ENCODE measurements at regions not wholly inside any gene's neighbourhood (a gene's known extent, or its start where the extent isn't known, plus 50 kb on each side); places are given as distances from the start of the nearest gene placed in this dataset.
"Not testable (repeated sequence)": the region's sequence is repeated elsewhere in the genome, so short reads cannot be mapped to it uniquely, and the experiment has no call there.

DNA sequence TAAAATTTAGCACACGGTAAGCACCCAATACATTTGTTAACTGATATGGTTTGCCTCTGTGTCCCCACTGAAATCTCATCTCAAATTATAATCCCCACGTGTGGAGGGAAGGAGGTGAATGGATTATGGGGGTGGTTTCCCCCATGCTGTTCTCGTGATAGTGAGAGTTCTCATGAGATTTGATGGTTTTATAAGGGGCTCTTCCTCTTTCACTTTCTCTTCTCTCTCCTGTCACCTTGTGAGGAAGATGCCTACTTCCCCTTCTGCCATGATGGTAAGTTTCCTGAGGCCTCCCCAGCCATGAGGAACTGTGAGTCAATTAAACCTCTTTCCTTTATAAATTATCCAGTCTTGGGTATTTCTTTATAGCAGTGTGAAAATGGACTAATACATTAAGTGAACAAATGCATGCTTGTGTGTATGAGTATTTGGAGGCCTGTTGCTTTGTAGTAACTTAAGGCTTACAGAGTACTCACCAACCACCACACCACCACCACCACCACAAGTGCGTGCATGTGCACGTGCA is 159.8 kb downstream of the MTX2 start:
- TF ChIP-seq, protein P1, sequence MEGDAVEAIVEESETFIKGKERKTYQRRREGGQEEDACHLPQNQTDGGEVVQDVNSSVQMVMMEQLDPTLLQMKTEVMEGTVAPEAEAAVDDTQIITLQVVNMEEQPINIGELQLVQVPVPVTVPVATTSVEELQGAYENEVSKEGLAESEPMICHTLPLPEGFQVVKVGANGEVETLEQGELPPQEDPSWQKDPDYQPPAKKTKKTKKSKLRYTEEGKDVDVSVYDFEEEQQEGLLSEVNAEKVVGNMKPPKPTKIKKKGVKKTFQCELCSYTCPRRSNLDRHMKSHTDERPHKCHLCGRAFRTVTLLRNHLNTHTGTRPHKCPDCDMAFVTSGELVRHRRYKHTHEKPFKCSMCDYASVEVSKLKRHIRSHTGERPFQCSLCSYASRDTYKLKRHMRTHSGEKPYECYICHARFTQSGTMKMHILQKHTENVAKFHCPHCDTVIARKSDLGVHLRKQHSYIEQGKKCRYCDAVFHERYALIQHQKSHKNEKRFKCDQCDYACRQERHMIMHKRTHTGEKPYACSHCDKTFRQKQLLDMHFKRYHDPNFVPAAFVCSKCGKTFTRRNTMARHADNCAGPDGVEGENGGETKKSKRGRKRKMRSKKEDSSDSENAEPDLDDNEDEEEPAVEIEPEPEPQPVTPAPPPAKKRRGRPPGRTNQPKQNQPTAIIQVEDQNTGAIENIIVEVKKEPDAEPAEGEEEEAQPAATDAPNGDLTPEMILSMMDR (conservative IDR thresholded peaks at IDR 0.05), result not testable (repeated sequence)
- not testable (repeated sequence) for TF ChIP-seq EZH2 (IDR thresholded peaks at IDR 0.05; ENCODE audit: low read depth)

Measured in PC-9 (cell line).